ENCODE measurements at regions not wholly inside any gene's neighbourhood (a gene's known extent, or its start where the extent isn't known, plus 50 kb on each side); places are given as distances from the start of the nearest gene placed in this dataset.

GRCh38 chr5:159639590-159639989 lies 276.7 kb upstream of the ADRA1B start:
- no TSS peak for BruUV-seq (replicated peaks)
- intact Hi-C loops (cut with micrococcal nuclease) = no loop called here
- TF ChIP-seq EZH2 (IDR thresholded peaks at IDR 0.05; ENCODE audit: borderline replicate concordance, low read depth, low read length, severe bottlenecking) (no peak), POLR2AphosphoS5 (IDR thresholded peaks at IDR 0.05; ENCODE audit: insufficient read depth, low read depth, low read length) (no peak), POLR2A (IDR thresholded peaks at IDR 0.05; ENCODE audit: low read depth, low read length) (no peak), CTCF (IDR thresholded peaks at IDR 0.05; ENCODE audit: extremely low read depth in 1 of 2, insufficient read depth in 1 of 2, low read depth in 1 of 2, low read length in 2 of 2) (no peak), JUN (IDR thresholded peaks at IDR 0.05; ENCODE audit: borderline replicate concordance, insufficient read depth, insufficient read length, low read depth) (no peak), GATA2 (IDR thresholded peaks at IDR 0.05; ENCODE audit: insufficient read depth, insufficient read length, low read depth, low read length) (no peak), MYC (IDR thresholded peaks at IDR 0.05; ENCODE audit: low read depth, low read length) (no peak), MAX (IDR thresholded peaks at IDR 0.05; ENCODE audit: insufficient read depth, insufficient read length) (no peak), FOS (IDR thresholded peaks at IDR 0.05; ENCODE audit: borderline replicate concordance, insufficient read depth, low read length) (no peak)

More at GRCh38 chr5:159639590-159639989, 276.7 kb upstream of the ADRA1B start:
- Histone ChIP-seq H4K20me1 (replicated peaks; ENCODE audit: control insufficient read depth, extremely low read depth, insufficient read depth, low read length) (no peaks in the 10 kb centered on the region), H3K4me3 (replicated peaks in 1 of 3; ENCODE audit: insufficient read depth in 1 of 3, low read depth in 1 of 3, low read length in 3 of 3) (no peak overlapping the region), H3K4me2 (ENCODE audit: insufficient read depth, low read length) (no peak overlapping the region), H3K9me1 (replicated peaks; ENCODE audit: control insufficient read depth, extremely low read depth, insufficient read depth, low read length) (no peaks in the 10 kb centered on the region), H3K9me3 (replicated peaks; ENCODE audit: control insufficient read depth, insufficient read depth, low read length) (peaks cover 2% of the 10 kb centered on the region), H3K79me2 (ENCODE audit: control insufficient read depth, insufficient read depth, low read length) (no peaks in the 10 kb centered on the region), H3K36me3 (ENCODE audit: control insufficient read depth in 2 of 2, extremely low read depth in 1 of 2, insufficient read depth in 2 of 2, low read length in 2 of 2) (no peaks in the 10 kb centered on the region), H2AFZ (ENCODE audit: low read depth, low read length) (no peak overlapping the region), H3K4me1 (ENCODE audit: control insufficient read depth, extremely low read depth, insufficient read depth, low read length) (no peaks in the 10 kb centered on the region), H3K27ac (ENCODE audit: insufficient read depth, low read depth, low read length) (no peak overlapping the region), H3K27me3 (ENCODE audit: control insufficient read depth in 2 of 2, insufficient read depth in 2 of 2, low read length in 2 of 2) (no peaks in the 10 kb centered on the region), H3K9ac (replicated peaks; ENCODE audit: extremely low read depth, insufficient read depth, low read length) (no peak overlapping the region)
- DNase-seq (ENCODE audit: low read depth, low spot score) = no peak
- dilution Hi-C loops (cut with MboI; ENCODE audit: extremely low pct_ligation_motif_present, low sequenced_read_pairs) = no loop called here
- ChIA-PET POLR2A (no interaction called here), CTCF (no interaction called here)
- FAIRE-seq = no peak
